ENCODE measurements at regions not wholly inside any gene's neighbourhood (a gene's known extent, or its start where the extent isn't known, plus 50 kb on each side); places are given as distances from the start of the nearest gene placed in this dataset.

GRCh38 chr7:14999331-14999730 is 96.8 kb upstream of the DGKB start:
- Histone ChIP-seq H3K23ac (ENCODE audit: low read length) (no peak overlapping the region), H3K18ac (ENCODE audit: low read length) (no peak overlapping the region), H2BK5ac (ENCODE audit: low read depth, low read length, poor library complexity) (no peak overlapping the region), H3K79me1 (ENCODE audit: low read length) (no peaks in the 10 kb centered on the region), H3K4ac (ENCODE audit: low read depth, low read length) (no peak overlapping the region), H3K27me3 (ENCODE audit: insufficient read depth, low read length) (no peaks in the 10 kb centered on the region), H2AK5ac (ENCODE audit: low read length) (no peak overlapping the region), H2BK120ac (ENCODE audit: insufficient read depth, low read length, poor library complexity) (no peak overlapping the region), H4K8ac (ENCODE audit: low read depth, low read length) (no peak overlapping the region), H3K9ac (ENCODE audit: low read length) (no peak overlapping the region), H4K12ac (ENCODE audit: low read depth, low read length) (no peak overlapping the region), H3K27ac (ENCODE audit: low read depth, low read length) (no peak overlapping the region), H2AFZ (ENCODE audit: insufficient read depth, low read length, poor library complexity) (no peak overlapping the region), H2BK12ac (ENCODE audit: low read length) (no peak overlapping the region), H3K4me1 (ENCODE audit: control insufficient read depth in 1 of 2, insufficient read depth in 2 of 2, low read length in 2 of 2) (no peaks in the 10 kb centered on the region), H3K36me3 (ENCODE audit: control insufficient read depth in 1 of 2, insufficient read depth in 2 of 2, low read length in 2 of 2) (no peaks in the 10 kb centered on the region), H3K9me3 (ENCODE audit: insufficient read depth, low read depth, low read length) (no peaks in the 10 kb centered on the region), H3K14ac (ENCODE audit: low read length) (no peak overlapping the region), H3K4me2 (ENCODE audit: low read length) (no peak overlapping the region), H3K79me2 (ENCODE audit: control insufficient read depth, insufficient read depth, low read length, poor library complexity) (no peaks in the 10 kb centered on the region), H4K91ac (ENCODE audit: low read depth, low read length) (no peak overlapping the region), H3K4me3 (ENCODE audit: low read depth, low read length) (no peak overlapping the region)
- DNase-seq = no peak
- WGBS (ENCODE audit: extremely low coverage, insufficient coverage, insufficient read length) = no CpG with 5 or more reads among the region's 2 CpGs

DNA sequence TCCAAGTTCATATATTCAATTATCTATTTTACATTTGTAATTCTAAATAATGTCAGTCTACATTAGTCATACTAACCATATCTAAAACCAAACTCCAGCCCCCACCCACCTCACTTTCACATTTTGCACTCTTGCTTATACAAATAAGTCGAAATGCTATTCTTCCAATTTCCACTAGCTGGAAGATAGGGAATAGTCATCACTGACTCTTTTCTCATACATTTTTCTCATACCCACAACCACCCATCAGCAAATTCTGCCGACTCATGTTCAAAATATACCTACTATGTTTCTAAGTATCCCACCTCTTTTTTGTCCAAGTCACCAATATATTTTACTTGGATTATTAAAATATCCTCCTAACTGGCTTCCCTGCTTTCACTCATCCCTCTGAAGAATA is 93.2 kb upstream of the DGKB start:
- H3K4me2 ChIP-seq (ENCODE audit: low read length) = no peak overlapping the region
- no peaks in the 10 kb centered on the region for H3K9me3 ChIP-seq (ENCODE audit: insufficient read depth, low read depth, low read length)
- H3K79me1 ChIP-seq (ENCODE audit: low read length) = no peaks in the 10 kb centered on the region
- H4K8ac ChIP-seq (ENCODE audit: low read depth, low read length) = no peak overlapping the region
- no peak for DNase-seq
- H2AK5ac ChIP-seq (ENCODE audit: low read length) = no peak overlapping the region
- H2AFZ ChIP-seq (ENCODE audit: insufficient read depth, low read length, poor library complexity) = no peak overlapping the region
- no peak overlapping the region for H3K27ac ChIP-seq (ENCODE audit: low read depth, low read length)
- no peak overlapping the region for H4K91ac ChIP-seq (ENCODE audit: low read depth, low read length)
- H3K4me1 ChIP-seq (ENCODE audit: control insufficient read depth in 1 of 2, insufficient read depth in 2 of 2, low read length in 2 of 2) = no peaks in the 10 kb centered on the region
- no peak overlapping the region for H3K9ac ChIP-seq (ENCODE audit: low read length)
- no peak overlapping the region for H2BK12ac ChIP-seq (ENCODE audit: low read length)
- no peak overlapping the region for H2BK5ac ChIP-seq (ENCODE audit: low read depth, low read length, poor library complexity)
- no peak overlapping the region for H3K4ac ChIP-seq (ENCODE audit: low read depth, low read length)
- no peak overlapping the region for H3K14ac ChIP-seq (ENCODE audit: low read length)
- no peak overlapping the region for H3K23ac ChIP-seq (ENCODE audit: low read length)
- no peaks in the 10 kb centered on the region for H3K36me3 ChIP-seq (ENCODE audit: control insufficient read depth in 1 of 2, insufficient read depth in 2 of 2, low read length in 2 of 2)
- H3K79me2 ChIP-seq (ENCODE audit: control insufficient read depth, insufficient read depth, low read length, poor library complexity) = no peaks in the 10 kb centered on the region
- H2BK120ac ChIP-seq (ENCODE audit: insufficient read depth, low read length, poor library complexity) = no peak overlapping the region
- H3K27me3 ChIP-seq (ENCODE audit: insufficient read depth, low read length) = no peaks in the 10 kb centered on the region
- no CpG with 5 or more reads among the region's 2 CpGs for WGBS (ENCODE audit: extremely low coverage, insufficient coverage, insufficient read length)
- H3K4me3 ChIP-seq (ENCODE audit: low read depth, low read length) = no peak overlapping the region
- H4K12ac ChIP-seq (ENCODE audit: low read depth, low read length) = no peak overlapping the region
- H3K18ac ChIP-seq (ENCODE audit: low read length) = no peak overlapping the region

GRCh38 chr7:14988941-14989340 is 86.4 kb upstream of the DGKB start:
- no peak overlapping the region for H3K4ac ChIP-seq (ENCODE audit: low read depth, low read length)
- H2BK120ac ChIP-seq (ENCODE audit: insufficient read depth, low read length, poor library complexity) = no peak overlapping the region
- no peak overlapping the region for H3K4me3 ChIP-seq (ENCODE audit: low read depth, low read length)
- no peak overlapping the region for H4K8ac ChIP-seq (ENCODE audit: low read depth, low read length)
- H2AK5ac ChIP-seq (ENCODE audit: low read length) = no peak overlapping the region
- DNase-seq = no peak
- H3K23ac ChIP-seq (ENCODE audit: low read length) = no peak overlapping the region
- no peak overlapping the region for H2BK12ac ChIP-seq (ENCODE audit: low read length)
- H3K9ac ChIP-seq (ENCODE audit: low read length) = no peak overlapping the region
- no CpG with 5 or more reads among the region's 2 CpGs for WGBS (ENCODE audit: extremely low coverage, insufficient coverage, insufficient read length)
- no peaks in the 10 kb centered on the region for H3K79me2 ChIP-seq (ENCODE audit: control insufficient read depth, insufficient read depth, low read length, poor library complexity)
- H3K4me2 ChIP-seq (ENCODE audit: low read length) = no peak overlapping the region
- no peak overlapping the region for H3K27ac ChIP-seq (ENCODE audit: low read depth, low read length)
- no peak overlapping the region for H3K14ac ChIP-seq (ENCODE audit: low read length)
- no peak overlapping the region for H4K91ac ChIP-seq (ENCODE audit: low read depth, low read length)
- no peak overlapping the region for H2BK5ac ChIP-seq (ENCODE audit: low read depth, low read length, poor library complexity)
- H3K36me3 ChIP-seq (ENCODE audit: control insufficient read depth in 1 of 2, insufficient read depth in 2 of 2, low read length in 2 of 2) = no peaks in the 10 kb centered on the region
- H3K18ac ChIP-seq (ENCODE audit: low read length) = no peak overlapping the region
- no peak overlapping the region for H4K12ac ChIP-seq (ENCODE audit: low read depth, low read length)
- H3K27me3 ChIP-seq (ENCODE audit: insufficient read depth, low read length) = no peaks in the 10 kb centered on the region
- H2AFZ ChIP-seq (ENCODE audit: insufficient read depth, low read length, poor library complexity) = no peak overlapping the region
- H3K4me1 ChIP-seq (ENCODE audit: control insufficient read depth in 1 of 2, insufficient read depth in 2 of 2, low read length in 2 of 2) = peaks cover 0 to 2% of the 10 kb centered on the region in 2 experiments
- no peaks in the 10 kb centered on the region for H3K79me1 ChIP-seq (ENCODE audit: low read length)
- no peaks in the 10 kb centered on the region for H3K9me3 ChIP-seq (ENCODE audit: insufficient read depth, low read depth, low read length)

DNA sequence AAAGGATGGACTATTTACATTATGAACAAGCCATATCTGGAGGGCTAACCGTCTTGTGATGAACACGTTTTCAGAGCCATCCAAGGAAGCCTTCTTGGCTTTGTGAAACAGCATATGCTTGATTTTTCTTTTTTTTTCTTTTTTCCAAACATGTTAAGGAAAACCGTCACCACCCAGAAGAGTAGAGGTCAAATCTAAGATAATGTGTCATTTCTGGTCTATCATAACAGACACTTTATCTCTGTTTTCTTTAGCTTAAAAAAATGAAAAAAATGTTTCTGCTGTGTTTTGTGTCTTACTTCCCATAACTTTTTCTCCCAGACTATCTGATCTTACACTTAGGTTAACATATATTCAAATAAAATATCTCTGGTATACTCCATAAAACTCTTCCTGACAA is 76.1 kb upstream of the DGKB start:
- Histone ChIP-seq H3K4me2 (ENCODE audit: low read length) (no peak overlapping the region), H4K91ac (ENCODE audit: low read depth, low read length) (no peak overlapping the region), H4K8ac (ENCODE audit: low read depth, low read length) (no peak overlapping the region), H3K4me1 (ENCODE audit: control insufficient read depth in 1 of 2, insufficient read depth in 2 of 2, low read length in 2 of 2) (no peaks in the 10 kb centered on the region), H2BK12ac (ENCODE audit: low read length) (no peak overlapping the region), H3K36me3 (ENCODE audit: control insufficient read depth in 1 of 2, insufficient read depth in 2 of 2, low read length in 2 of 2) (no peaks in the 10 kb centered on the region), H3K4ac (ENCODE audit: low read depth, low read length) (no peak overlapping the region), H2AFZ (ENCODE audit: insufficient read depth, low read length, poor library complexity) (no peak overlapping the region), H3K23ac (ENCODE audit: low read length) (no peak overlapping the region), H3K9ac (ENCODE audit: low read length) (no peak overlapping the region), H2AK5ac (ENCODE audit: low read length) (no peak overlapping the region), H3K14ac (ENCODE audit: low read length) (no peak overlapping the region), H2BK5ac (ENCODE audit: low read depth, low read length, poor library complexity) (no peak overlapping the region), H3K9me3 (ENCODE audit: insufficient read depth, low read depth, low read length) (no peaks in the 10 kb centered on the region), H3K27ac (ENCODE audit: low read depth, low read length) (no peak overlapping the region), H3K79me1 (ENCODE audit: low read length) (no peaks in the 10 kb centered on the region), H3K27me3 (ENCODE audit: insufficient read depth, low read length) (no peaks in the 10 kb centered on the region), H3K18ac (ENCODE audit: low read length) (no peak overlapping the region), H2BK120ac (ENCODE audit: insufficient read depth, low read length, poor library complexity) (no peak overlapping the region), H3K79me2 (ENCODE audit: control insufficient read depth, insufficient read depth, low read length, poor library complexity) (no peaks in the 10 kb centered on the region), H4K12ac (ENCODE audit: low read depth, low read length) (no peak overlapping the region), H3K4me3 (ENCODE audit: low read depth, low read length) (no peak overlapping the region)
- WGBS (ENCODE audit: extremely low coverage, insufficient coverage, insufficient read length) = no CpG with 5 or more reads among the region's 3 CpGs
- DNase-seq = no peak
